ENCODE measurements at regions not wholly inside any gene's neighbourhood (a gene's known extent, or its start where the extent isn't known, plus 50 kb on each side); places are given as distances from the start of the nearest gene placed in this dataset.

GRCh38 chr15:47439146-47440111, 277.9 kb upstream of the SEMA6D start:
- DNase-seq: no peak

- no peak for DNase-seq
These were observed 274.9 kb upstream of the SEMA6D start for GRCh38 chr15:47442371-47442770.

- no peak for DNase-seq
These were observed 273.5 kb upstream of the SEMA6D start for GRCh38 chr15:47443839-47444238.

- no peak for DNase-seq
These were observed 271.4 kb upstream of the SEMA6D start for GRCh38 chr15:47445723-47446392.

- no peak for DNase-seq
These were observed 256.3 kb upstream of the SEMA6D start for GRCh38 chr15:47460795-47461573.

- DNase-seq: no peak
These were observed 255.6 kb upstream of the SEMA6D start for GRCh38 chr15:47461652-47462141.

GRCh38 chr15:47466357-47466756, 250.9 kb upstream of the SEMA6D start:
- DNase-seq: no peak

GRCh38 chr15:47470983-47471382, 246.3 kb upstream of the SEMA6D start:
- no peak for DNase-seq

GRCh38 chr15:47473106-47473725, 244.1 kb upstream of the SEMA6D start:
- peak; percentile 42 for DNase-seq

- peak; percentile 42 for DNase-seq
These were observed 243.5 kb upstream of the SEMA6D start for GRCh38 chr15:47473832-47474231.

- no peak for DNase-seq
These were observed 242.0 kb upstream of the SEMA6D start for GRCh38 chr15:47475336-47475735.

GRCh38 chr15:47477341-47477740, 240.0 kb upstream of the SEMA6D start:
- DNase-seq: peak; percentile 62

GRCh38 chr15:47484059-47484458, 233.2 kb upstream of the SEMA6D start:
- DNase-seq: no peak

- no peak for DNase-seq
These were observed 232.3 kb upstream of the SEMA6D start for GRCh38 chr15:47484997-47485396.

GRCh38 chr15:47485419-47485818, 231.9 kb upstream of the SEMA6D start:
- DNase-seq: no peak

GRCh38 chr15:47486040-47486439, 231.3 kb upstream of the SEMA6D start:
- DNase-seq: no peak

- no peak for DNase-seq
These were observed 225.1 kb upstream of the SEMA6D start for GRCh38 chr15:47492195-47492594.

GRCh38 chr15:47493357-47494247, 223.7 kb upstream of the SEMA6D start:
- DNase-seq: no peak

GRCh38 chr15:47496343-47497185, 220.7 kb upstream of the SEMA6D start:
- DNase-seq: no peak

- no peak for DNase-seq
These were observed 216.5 kb upstream of the SEMA6D start for GRCh38 chr15:47500842-47501241.

- DNase-seq: no peak
These were observed 215.3 kb upstream of the SEMA6D start for GRCh38 chr15:47502041-47502440.

Measured in NCI-H1092 treated with DMSO at 0.1 percent for 48 hours (cell line).